ENCODE measurements at regions not wholly inside any gene's neighbourhood (a gene's known extent, or its start where the extent isn't known, plus 50 kb on each side); places are given as distances from the start of the nearest gene placed in this dataset.

DNA sequence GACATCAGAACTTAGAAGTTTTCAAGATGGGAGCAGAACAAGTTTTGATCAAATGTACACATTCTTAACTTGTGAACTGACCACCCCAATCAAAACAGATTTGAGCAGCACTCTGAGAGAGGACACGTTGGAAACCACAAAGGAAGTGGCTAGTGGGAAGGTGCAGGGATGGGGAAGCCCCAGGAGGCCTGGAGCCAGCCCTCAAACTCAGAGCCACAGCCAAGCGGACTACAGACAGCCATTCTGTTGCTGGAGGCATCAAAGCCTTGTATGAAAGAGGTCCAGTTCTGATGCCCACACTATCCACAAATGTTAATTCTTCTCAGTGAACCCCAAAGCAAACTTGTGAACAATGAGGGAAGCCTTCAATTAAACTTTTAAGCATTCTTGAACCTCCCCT is 143.6 kb upstream of the RAB4A start:
- TF ChIP-seq EP300 (conservative IDR thresholded peaks at IDR 0.05; ENCODE audit: poor library complexity, severe bottlenecking) (no peak), TAF1 (IDR thresholded peaks at IDR 0.05; ENCODE audit: low read depth) (no peak), POLR2AphosphoS5 (IDR thresholded peaks at IDR 0.05) (no peak), EZH2 (IDR thresholded peaks at IDR 0.05; ENCODE audit: borderline replicate concordance, insufficient read depth, low read length, poor library complexity, severe bottlenecking) (no peak), RAD21 (conservative IDR thresholded peaks at IDR 0.05) (no peak), SMC3 (conservative IDR thresholded peaks at IDR 0.05; ENCODE audit: poor library complexity) (no peak)
- TF ChIP-seq, protein P1, sequence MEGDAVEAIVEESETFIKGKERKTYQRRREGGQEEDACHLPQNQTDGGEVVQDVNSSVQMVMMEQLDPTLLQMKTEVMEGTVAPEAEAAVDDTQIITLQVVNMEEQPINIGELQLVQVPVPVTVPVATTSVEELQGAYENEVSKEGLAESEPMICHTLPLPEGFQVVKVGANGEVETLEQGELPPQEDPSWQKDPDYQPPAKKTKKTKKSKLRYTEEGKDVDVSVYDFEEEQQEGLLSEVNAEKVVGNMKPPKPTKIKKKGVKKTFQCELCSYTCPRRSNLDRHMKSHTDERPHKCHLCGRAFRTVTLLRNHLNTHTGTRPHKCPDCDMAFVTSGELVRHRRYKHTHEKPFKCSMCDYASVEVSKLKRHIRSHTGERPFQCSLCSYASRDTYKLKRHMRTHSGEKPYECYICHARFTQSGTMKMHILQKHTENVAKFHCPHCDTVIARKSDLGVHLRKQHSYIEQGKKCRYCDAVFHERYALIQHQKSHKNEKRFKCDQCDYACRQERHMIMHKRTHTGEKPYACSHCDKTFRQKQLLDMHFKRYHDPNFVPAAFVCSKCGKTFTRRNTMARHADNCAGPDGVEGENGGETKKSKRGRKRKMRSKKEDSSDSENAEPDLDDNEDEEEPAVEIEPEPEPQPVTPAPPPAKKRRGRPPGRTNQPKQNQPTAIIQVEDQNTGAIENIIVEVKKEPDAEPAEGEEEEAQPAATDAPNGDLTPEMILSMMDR (IDR thresholded peaks at IDR 0.05; ENCODE audit: poor library complexity, severe bottlenecking) = no peak
- TF ChIP-seq, protein P2, sequence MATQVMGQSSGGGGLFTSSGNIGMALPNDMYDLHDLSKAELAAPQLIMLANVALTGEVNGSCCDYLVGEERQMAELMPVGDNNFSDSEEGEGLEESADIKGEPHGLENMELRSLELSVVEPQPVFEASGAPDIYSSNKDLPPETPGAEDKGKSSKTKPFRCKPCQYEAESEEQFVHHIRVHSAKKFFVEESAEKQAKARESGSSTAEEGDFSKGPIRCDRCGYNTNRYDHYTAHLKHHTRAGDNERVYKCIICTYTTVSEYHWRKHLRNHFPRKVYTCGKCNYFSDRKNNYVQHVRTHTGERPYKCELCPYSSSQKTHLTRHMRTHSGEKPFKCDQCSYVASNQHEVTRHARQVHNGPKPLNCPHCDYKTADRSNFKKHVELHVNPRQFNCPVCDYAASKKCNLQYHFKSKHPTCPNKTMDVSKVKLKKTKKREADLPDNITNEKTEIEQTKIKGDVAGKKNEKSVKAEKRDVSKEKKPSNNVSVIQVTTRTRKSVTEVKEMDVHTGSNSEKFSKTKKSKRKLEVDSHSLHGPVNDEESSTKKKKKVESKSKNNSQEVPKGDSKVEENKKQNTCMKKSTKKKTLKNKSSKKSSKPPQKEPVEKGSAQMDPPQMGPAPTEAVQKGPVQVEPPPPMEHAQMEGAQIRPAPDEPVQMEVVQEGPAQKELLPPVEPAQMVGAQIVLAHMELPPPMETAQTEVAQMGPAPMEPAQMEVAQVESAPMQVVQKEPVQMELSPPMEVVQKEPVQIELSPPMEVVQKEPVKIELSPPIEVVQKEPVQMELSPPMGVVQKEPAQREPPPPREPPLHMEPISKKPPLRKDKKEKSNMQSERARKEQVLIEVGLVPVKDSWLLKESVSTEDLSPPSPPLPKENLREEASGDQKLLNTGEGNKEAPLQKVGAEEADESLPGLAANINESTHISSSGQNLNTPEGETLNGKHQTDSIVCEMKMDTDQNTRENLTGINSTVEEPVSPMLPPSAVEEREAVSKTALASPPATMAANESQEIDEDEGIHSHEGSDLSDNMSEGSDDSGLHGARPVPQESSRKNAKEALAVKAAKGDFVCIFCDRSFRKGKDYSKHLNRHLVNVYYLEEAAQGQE (IDR thresholded peaks at IDR 0.05; ENCODE audit: borderline replicate concordance) = no peak
